ENCODE measurements at regions not wholly inside any gene's neighbourhood (a gene's known extent, or its start where the extent isn't known, plus 50 kb on each side); places are given as distances from the start of the nearest gene placed in this dataset.

DNA sequence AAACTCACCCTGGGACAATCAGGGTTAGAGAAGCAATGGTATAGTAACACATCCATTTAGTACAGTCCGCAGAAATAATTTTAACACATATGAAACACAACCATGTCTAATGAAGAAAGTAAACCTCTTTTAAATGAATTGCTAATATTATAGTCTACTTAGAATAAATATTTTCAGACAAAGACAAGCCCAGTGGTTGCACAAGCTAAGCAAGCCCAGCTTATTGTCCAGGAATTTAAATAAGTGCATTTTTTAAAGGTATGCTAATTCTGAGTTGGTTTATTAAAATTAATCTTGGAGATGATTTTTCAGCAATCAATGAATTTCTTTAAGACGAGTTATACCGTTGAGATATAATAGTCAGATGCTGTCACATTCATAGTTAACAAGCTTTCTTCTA lies 118.8 kb upstream of the BLID start:
- TF ChIP-seq, protein P1, sequence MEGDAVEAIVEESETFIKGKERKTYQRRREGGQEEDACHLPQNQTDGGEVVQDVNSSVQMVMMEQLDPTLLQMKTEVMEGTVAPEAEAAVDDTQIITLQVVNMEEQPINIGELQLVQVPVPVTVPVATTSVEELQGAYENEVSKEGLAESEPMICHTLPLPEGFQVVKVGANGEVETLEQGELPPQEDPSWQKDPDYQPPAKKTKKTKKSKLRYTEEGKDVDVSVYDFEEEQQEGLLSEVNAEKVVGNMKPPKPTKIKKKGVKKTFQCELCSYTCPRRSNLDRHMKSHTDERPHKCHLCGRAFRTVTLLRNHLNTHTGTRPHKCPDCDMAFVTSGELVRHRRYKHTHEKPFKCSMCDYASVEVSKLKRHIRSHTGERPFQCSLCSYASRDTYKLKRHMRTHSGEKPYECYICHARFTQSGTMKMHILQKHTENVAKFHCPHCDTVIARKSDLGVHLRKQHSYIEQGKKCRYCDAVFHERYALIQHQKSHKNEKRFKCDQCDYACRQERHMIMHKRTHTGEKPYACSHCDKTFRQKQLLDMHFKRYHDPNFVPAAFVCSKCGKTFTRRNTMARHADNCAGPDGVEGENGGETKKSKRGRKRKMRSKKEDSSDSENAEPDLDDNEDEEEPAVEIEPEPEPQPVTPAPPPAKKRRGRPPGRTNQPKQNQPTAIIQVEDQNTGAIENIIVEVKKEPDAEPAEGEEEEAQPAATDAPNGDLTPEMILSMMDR (IDR thresholded peaks at IDR 0.05; ENCODE audit: low read depth, low read length, missing input control): no peak
- TF ChIP-seq EGR1 (IDR thresholded peaks at IDR 0.05; ENCODE audit: low read depth in 2 of 2) (no peak), GABPA (IDR thresholded peaks at IDR 0.05 in 1 of 2, conservative IDR thresholded peaks at IDR 0.05 in 1 of 2) (no peak), YY1 (IDR thresholded peaks at IDR 0.05) (no peak), TAF1 (conservative IDR thresholded peaks at IDR 0.05) (no peak), RAD21 (IDR thresholded peaks at IDR 0.05) (no peak), NR2F2 (IDR thresholded peaks at IDR 0.05) (no peak), SP1 (IDR thresholded peaks at IDR 0.05) (no peak), RXRA (IDR thresholded peaks at IDR 0.05) (no peak)
- TF ChIP-seq, protein P2, sequence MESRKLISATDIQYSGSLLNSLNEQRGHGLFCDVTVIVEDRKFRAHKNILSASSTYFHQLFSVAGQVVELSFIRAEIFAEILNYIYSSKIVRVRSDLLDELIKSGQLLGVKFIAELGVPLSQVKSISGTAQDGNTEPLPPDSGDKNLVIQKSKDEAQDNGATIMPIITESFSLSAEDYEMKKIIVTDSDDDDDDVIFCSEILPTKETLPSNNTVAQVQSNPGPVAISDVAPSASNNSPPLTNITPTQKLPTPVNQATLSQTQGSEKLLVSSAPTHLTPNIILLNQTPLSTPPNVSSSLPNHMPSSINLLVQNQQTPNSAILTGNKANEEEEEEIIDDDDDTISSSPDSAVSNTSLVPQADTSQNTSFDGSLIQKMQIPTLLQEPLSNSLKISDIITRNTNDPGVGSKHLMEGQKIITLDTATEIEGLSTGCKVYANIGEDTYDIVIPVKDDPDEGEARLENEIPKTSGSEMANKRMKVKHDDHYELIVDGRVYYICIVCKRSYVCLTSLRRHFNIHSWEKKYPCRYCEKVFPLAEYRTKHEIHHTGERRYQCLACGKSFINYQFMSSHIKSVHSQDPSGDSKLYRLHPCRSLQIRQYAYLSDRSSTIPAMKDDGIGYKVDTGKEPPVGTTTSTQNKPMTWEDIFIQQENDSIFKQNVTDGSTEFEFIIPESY (IDR thresholded peaks at IDR 0.05): no peak
- TF ChIP-seq, protein P3, sequence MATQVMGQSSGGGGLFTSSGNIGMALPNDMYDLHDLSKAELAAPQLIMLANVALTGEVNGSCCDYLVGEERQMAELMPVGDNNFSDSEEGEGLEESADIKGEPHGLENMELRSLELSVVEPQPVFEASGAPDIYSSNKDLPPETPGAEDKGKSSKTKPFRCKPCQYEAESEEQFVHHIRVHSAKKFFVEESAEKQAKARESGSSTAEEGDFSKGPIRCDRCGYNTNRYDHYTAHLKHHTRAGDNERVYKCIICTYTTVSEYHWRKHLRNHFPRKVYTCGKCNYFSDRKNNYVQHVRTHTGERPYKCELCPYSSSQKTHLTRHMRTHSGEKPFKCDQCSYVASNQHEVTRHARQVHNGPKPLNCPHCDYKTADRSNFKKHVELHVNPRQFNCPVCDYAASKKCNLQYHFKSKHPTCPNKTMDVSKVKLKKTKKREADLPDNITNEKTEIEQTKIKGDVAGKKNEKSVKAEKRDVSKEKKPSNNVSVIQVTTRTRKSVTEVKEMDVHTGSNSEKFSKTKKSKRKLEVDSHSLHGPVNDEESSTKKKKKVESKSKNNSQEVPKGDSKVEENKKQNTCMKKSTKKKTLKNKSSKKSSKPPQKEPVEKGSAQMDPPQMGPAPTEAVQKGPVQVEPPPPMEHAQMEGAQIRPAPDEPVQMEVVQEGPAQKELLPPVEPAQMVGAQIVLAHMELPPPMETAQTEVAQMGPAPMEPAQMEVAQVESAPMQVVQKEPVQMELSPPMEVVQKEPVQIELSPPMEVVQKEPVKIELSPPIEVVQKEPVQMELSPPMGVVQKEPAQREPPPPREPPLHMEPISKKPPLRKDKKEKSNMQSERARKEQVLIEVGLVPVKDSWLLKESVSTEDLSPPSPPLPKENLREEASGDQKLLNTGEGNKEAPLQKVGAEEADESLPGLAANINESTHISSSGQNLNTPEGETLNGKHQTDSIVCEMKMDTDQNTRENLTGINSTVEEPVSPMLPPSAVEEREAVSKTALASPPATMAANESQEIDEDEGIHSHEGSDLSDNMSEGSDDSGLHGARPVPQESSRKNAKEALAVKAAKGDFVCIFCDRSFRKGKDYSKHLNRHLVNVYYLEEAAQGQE (IDR thresholded peaks at IDR 0.05): no peak
- TF ChIP-seq, protein P4, sequence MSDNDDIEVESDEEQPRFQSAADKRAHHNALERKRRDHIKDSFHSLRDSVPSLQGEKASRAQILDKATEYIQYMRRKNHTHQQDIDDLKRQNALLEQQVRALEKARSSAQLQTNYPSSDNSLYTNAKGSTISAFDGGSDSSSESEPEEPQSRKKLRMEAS (IDR thresholded peaks at IDR 0.05): no peak
- TF ChIP-seq, protein P5, sequence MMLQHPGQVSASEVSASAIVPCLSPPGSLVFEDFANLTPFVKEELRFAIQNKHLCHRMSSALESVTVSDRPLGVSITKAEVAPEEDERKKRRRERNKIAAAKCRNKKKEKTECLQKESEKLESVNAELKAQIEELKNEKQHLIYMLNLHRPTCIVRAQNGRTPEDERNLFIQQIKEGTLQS (IDR thresholded peaks at IDR 0.05): no peak
